GM13976 (cell line): ENCODE measurements at regions not wholly inside any gene's neighbourhood (a gene's known extent, or its start where the extent isn't known, plus 50 kb on each side); places are given as distances from the start of the nearest gene placed in this dataset.

Source experiments
- DNase-seq: peaks from one replicate; pipeline ENCODE4 v3.0.0; 2012; ENCODE audit warnings: low spot score
- in situ Hi-C: fragments of 300-500 bp; cut with MboI; formaldehyde crosslinking; loops from one replicate; pipeline ENCODE4 v1.12.0; 2022; ENCODE audit warnings: low sequenced_read_pairs, mixed read lengths, inconsistent platforms; ENCODE audit not compliant: unreplicated experiment
- TF ChIP-seq, protein P1 (sequence below): IDR thresholded peaks from 2 replicates; pipeline ENCODE4 v1.5.1; 2012; ENCODE audit warnings: borderline replicate concordance, mild to moderate bottlenecking; ENCODE audit not compliant: insufficient read depth; ENCODE audit errors: extremely low read depth, missing control alignments, control extremely low read depth

DNA sequence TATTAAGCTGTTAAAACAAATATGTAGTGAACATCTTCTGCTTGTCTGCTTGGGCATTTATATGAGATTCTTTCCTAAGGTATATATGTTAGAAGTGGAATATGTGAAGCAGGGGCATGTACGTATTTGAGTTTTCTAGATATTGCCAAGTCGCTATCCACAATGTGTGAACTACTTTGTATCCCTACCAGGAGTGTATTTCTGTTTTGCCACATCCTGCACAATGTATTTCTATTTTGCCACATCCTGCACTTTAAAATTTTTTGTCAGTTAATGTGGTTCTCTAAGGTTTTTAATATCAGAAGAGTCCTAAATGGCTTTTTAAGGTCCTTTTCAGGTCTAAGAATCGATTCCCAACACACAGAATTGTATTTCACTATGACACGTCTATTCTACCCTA is 141.7 kb upstream of the ATP5MC3 start:
- in situ Hi-C loops = no loop called here
- DNase-seq = no peak
- TF ChIP-seq, protein P1, sequence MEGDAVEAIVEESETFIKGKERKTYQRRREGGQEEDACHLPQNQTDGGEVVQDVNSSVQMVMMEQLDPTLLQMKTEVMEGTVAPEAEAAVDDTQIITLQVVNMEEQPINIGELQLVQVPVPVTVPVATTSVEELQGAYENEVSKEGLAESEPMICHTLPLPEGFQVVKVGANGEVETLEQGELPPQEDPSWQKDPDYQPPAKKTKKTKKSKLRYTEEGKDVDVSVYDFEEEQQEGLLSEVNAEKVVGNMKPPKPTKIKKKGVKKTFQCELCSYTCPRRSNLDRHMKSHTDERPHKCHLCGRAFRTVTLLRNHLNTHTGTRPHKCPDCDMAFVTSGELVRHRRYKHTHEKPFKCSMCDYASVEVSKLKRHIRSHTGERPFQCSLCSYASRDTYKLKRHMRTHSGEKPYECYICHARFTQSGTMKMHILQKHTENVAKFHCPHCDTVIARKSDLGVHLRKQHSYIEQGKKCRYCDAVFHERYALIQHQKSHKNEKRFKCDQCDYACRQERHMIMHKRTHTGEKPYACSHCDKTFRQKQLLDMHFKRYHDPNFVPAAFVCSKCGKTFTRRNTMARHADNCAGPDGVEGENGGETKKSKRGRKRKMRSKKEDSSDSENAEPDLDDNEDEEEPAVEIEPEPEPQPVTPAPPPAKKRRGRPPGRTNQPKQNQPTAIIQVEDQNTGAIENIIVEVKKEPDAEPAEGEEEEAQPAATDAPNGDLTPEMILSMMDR = no peak

DNA sequence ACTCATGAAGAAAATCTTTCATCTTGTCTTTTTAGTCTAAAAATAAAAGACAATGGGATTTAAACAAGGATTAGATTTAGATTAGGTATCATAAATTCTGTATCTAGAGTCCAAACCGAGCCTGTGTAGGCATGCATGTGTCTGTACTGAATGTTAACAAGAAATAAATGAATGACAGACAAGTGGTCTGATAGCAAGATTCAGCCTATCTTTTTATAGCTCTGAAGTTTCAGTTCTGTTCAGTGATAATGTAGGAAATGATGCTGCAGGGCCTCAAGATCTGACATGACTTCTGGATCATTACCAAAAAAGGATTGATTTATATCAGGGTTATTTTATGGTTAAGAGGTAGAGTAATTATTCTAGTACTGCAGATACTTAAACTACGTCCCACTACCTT is 137.0 kb upstream of the ATP5MC3 start:
- TF ChIP-seq, protein P1 = no peak
- DNase-seq = no peak
- in situ Hi-C loops = no loop called here

DNA sequence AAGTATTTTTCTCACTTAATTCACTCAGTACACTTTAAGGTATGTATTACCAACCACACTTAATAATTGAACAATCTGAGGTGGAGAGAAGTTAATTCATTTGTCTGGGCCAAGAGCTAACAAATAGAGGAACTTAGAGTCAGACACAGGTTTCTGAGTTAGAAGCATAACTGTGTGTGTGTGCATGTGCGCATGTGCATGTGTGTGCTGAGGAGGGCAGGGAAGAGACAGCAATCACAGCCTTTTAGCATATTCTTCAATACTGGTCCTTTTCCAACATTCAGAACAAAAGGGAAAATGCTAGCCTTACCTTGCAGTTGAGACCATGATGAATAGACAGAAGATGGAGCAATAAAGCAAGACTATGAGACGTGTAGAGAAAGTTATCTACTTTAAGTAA is 136.2 kb upstream of the ATP5MC3 start:
- in situ Hi-C loops = no loop called here
- TF ChIP-seq, protein P1 = no peak
- no peak for DNase-seq

DNA sequence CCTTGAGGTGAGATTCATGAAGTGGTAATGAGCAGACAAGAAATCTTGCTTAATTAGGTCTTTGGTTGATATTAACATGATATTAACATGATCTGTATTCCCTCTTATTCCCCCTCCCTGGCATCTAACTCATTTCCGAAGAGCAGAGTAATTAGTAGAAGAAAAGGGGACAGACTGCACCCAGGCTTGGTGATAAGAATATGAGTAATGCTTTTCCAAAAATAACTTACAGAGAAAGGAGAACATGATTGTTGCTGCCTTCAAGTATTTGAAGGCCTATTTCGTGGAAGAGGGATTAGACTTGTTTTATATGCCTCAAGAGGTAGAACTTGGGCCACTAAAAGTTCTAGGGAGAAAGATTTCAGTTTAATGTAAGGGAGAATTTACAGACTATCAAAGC is 130.6 kb upstream of the ATP5MC3 start:
- TF ChIP-seq, protein P1 = no peak
- in situ Hi-C loops = no loop called here
- no peak for DNase-seq

DNA sequence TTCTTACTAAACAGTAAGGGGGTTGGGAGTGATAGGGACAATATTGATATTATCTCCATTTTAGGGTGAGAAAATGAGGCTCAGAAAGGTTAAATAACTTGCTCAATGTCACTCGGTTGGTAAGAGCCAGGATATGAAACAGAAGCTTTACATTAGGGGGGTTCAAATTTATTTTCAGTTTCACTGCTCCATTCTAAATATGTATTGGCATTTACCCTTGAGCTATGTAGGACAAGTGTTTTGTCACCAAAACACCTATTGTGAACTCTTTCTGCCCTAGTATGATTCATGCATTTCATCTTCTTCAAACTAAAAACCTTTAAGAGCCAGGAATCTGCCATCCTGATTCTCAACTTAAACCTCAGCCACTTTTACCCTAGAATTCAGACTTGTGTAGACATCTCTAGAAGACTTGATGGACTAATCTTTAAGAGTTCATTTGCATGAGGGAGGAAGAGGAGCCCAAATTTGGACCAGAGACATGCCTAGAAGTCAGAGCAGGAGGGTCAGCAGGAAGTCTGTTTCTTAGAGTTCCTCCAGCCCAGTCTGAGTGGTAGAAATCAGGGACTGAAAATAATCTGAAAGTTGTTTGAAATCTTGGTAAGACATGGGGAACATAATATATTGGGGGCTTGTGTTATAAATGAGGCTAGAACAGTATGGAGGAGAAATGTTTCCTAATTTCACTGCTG is 129.4 kb upstream of the ATP5MC3 start:
- TF ChIP-seq, protein P1 = no peak
- no peak for DNase-seq
- in situ Hi-C loops = no loop called here

DNA sequence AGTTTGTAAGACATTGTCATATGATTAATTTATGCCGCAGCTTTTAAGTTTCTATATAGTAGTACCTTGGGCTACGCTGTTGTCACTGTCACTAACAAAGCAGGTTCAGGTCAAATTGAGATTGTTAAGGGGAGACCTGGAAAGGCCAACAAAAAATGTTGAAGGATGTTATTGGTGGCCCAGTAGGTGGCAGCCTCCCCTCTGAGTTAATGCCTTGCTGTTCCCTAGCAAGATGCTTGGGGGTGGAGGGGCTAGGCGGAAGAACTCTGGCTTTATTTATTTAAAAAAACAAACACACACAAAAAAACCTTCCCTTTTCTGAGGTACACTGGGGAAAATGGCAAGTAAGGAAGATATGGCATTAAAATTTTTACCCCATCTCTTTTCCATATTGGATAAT is 128.3 kb upstream of the ATP5MC3 start:
- TF ChIP-seq, protein P1 = no peak
- DNase-seq = peak; percentile 21
- in situ Hi-C loops = no loop called here

DNA sequence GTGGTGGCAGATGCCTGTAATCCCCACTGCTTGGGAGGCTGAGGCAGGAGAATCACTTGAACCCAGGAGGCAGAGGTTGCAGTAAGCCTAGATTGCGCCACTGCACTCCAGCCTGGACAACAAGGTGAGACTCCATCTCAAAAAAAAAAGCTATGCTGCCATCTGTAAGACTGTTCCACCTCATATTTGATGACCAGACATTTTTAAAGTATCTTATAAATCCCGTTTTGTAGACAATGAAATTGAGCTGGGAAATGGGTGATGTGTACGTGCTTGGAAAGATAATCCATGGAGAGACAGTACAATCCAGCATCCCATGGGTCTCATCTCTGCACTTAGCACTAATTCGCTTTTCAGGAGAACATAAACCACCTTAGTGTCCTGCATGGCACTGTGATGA is 126.5 kb upstream of the ATP5MC3 start:
- no peak for DNase-seq
- TF ChIP-seq, protein P1 = no peak
- in situ Hi-C loops = no loop called here
